GM12872 (cell line): ENCODE measurements at regions not wholly inside any gene's neighbourhood (a gene's known extent, or its start where the extent isn't known, plus 50 kb on each side); places are given as distances from the start of the nearest gene placed in this dataset.

Experiments used
- TF ChIP-seq, protein P1 (sequence below): IDR thresholded peaks from 3 replicates; pipeline ENCODE4 v1.5.1; 2011; ENCODE audit warnings: low read depth, mild to moderate bottlenecking, low read length, moderate library complexity; ENCODE audit not compliant: insufficient read depth

DNA sequence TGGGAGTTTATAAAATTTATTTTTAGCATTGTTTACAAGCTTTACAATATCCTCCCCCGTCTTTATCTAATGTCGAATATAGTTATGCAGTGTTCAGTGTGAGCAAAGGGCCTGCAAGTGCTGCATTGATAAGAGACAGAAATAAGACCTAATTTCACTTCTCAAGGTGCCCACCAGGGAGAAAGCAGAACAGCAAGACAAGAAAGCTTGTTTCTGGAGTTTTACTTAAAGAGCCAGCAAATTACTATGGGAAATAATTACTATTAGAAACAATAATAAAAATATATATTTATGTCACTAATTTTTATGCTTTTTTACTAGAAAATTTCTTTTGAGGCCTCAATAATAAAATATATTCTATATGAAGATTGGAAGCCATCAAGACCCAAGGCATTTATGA, 2677.7 kb downstream of the ARAP2 start:
- TF ChIP-seq, protein P1, sequence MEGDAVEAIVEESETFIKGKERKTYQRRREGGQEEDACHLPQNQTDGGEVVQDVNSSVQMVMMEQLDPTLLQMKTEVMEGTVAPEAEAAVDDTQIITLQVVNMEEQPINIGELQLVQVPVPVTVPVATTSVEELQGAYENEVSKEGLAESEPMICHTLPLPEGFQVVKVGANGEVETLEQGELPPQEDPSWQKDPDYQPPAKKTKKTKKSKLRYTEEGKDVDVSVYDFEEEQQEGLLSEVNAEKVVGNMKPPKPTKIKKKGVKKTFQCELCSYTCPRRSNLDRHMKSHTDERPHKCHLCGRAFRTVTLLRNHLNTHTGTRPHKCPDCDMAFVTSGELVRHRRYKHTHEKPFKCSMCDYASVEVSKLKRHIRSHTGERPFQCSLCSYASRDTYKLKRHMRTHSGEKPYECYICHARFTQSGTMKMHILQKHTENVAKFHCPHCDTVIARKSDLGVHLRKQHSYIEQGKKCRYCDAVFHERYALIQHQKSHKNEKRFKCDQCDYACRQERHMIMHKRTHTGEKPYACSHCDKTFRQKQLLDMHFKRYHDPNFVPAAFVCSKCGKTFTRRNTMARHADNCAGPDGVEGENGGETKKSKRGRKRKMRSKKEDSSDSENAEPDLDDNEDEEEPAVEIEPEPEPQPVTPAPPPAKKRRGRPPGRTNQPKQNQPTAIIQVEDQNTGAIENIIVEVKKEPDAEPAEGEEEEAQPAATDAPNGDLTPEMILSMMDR = no peak

DNA sequence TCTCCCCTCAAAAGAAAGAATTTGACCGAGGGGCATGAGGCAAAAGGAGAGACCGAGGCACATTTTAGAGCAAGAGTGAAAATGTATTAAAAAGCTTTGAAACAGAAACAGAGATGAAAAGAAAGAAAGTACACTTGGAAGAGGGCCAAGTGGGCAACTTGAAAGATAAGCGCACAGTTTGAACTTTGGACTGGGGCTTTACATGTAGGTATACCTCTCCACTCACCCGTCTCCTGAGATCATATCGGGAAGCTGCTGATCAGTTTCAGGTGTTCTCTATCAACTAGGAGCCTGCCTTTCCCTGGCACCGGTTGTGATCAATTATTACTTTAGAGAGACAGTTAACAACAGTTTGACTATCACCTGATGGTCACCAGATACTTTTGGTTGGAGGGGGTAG, 2666.5 kb downstream of the ARAP2 start:
- TF ChIP-seq, protein P1 = no peak

DNA sequence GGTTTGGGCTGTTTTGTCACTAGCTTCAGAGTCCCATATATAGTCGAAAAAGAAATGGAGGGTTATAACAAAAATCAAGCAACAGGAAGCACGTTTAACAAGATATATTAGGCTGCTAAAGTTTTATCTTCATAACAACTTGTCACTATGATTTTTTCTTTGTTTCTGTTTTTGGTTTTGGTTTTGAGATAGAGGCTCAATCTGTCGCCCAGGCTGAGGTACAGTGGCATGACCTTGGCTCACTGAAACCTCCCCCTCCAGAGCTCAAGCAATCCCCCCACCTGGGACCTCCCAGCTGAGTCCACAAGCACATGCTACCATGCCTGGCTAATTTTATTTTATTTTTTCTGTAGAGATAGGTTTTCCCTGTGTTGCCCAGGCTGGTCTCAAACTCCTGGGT, 2664.4 kb downstream of the ARAP2 start:
- TF ChIP-seq, protein P1 = no peak

DNA sequence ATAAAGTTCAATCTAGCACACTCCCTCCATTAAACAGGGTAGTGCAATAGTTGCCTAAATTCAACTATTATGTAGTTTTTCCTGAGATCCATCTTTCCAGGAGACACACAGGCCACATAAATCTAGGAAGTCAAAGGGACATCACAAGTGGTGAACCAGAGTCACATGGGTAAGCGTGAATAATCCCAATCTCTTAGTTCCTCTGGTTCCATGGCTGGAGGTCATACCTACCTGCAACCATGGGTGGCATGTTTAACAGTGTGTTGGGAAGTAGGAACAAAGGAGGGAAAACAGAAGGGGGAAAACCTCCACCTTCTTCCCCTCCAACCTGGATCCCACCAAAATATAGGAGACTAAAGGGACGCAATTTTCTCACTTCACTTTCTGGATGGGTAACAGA, 2651.6 kb downstream of the ARAP2 start:
- TF ChIP-seq, protein P1 = no peak

DNA sequence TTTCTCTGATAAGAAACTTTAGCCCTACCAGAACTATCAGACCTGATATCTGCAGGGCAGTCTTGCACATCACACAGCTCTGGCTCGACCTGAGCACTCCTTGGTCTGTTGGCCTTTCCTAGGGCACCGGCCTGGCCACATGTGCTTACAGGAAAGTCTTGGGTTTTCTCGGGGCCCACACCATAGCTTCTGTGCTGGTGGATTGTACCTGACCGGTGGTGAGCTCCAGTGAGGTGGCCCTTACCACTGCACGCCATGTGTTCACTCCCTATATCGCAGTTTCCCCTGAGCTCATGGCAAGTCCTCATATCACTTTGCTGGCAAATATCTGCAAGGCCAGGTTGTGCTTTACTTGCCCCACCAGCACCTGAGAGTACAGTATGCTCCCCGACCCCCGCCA, 2637.4 kb downstream of the ARAP2 start:
- TF ChIP-seq, protein P1 = no peak

DNA sequence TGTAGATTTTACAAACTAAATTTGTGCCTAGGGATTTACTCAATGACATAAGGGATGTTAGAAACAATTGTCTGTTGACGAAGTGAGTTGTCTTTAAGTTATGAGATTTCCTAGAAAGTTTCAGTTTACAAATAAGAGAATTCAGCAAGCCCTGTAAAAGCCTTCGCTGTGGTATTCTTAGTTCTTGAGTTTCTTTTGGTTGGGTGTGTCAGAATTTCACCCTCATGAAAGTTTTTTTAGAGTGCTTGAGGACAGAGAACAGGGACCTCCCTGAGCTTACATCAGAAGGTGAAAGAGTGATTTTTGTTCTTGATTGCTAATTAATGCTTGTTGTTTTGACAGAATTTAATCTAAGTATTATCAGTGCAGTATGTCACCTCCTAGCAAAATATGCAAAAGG, 2628.2 kb downstream of the ARAP2 start:
- TF ChIP-seq, protein P1 = no peak

DNA sequence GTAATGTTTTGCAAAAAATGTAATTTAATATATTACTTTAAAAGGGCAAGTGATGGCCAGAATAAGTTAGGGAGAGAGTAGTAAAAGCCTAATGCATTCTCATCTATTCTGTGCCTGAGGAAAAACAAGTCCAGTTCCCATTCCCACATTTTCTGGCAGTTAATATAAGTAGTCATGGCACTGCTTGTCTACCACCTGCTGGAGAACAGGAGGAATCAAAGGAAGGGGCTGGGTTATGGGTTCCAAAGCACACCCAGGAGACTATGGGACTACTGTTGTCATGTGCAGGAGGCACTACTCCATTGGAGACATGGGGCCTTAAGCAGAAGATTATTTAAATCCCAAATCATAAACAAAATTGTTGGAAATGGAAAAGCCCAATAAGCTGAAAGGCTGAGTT, 2618.6 kb downstream of the ARAP2 start:
- TF ChIP-seq, protein P1 = no peak

DNA sequence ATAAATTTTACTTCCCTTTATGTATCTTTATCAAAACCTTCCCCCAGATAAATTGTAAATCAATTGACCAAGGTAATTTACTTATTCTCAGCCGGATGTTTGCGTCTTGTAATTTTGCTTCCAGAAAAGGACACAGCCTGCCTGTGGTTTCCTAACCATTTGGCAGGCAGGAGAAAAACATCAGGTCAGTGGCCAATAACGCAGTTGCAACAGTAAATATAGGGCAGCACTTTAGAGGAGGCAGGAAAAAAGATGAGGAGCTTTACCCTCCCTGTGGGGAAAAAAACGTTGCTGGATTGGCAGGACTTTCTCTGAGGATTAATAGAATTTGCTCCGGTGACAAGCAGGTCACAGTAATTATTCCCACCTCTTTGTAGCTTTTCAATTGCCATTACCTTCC, 2618.1 kb downstream of the ARAP2 start:
- TF ChIP-seq, protein P1 = no peak
